SJSA1 (cell line): ENCODE measurements at regions not wholly inside any gene's neighbourhood (a gene's known extent, or its start where the extent isn't known, plus 50 kb on each side); places are given as distances from the start of the nearest gene placed in this dataset.
"Not testable (repeated sequence)": the region's sequence is repeated elsewhere in the genome, so short reads cannot be mapped to it uniquely, and the experiment has no call there.

ENCODE experiments used
- DNase-seq, 2 experiments: peaks; one replicate each; pipeline ENCODE4 v3.0.0-alpha.2; 2015 to 2020; ENCODE audit warnings: low spot score in 2 of 2, low read depth in 1 of 2
- H3K27ac ChIP-seq: fragments of 250-450 bp; sonication (Bioruptor Pico); 2 replicates; pipeline ENCODE4 v1.5.1; 2020; ENCODE audit warnings: mild to moderate bottlenecking, moderate library complexity
- H3K27me3 ChIP-seq: fragments of 250-450 bp; sonication (Bioruptor Pico); replicated peaks from 2 replicates; pipeline ENCODE4 v1.5.1; 2020; ENCODE audit warnings: mild to moderate bottlenecking, moderate library complexity
- H3K36me3 ChIP-seq: fragments of 250-450 bp; sonication (Bioruptor Pico); 2 replicates; pipeline ENCODE4 v1.5.1; 2020; ENCODE audit warnings: mild to moderate bottlenecking
- H3K4me1 ChIP-seq: fragments of 250-450 bp; sonication (Bioruptor Pico); replicated peaks from 2 replicates; pipeline ENCODE4 v1.6.1; 2021; ENCODE audit warnings: mild to moderate bottlenecking
- H3K4me3 ChIP-seq: fragments of 250-450 bp; sonication (Bioruptor Pico); 2 replicates; pipeline ENCODE4 v1.5.1; 2020; ENCODE audit warnings: mild to moderate bottlenecking
- H3K9me3 ChIP-seq: fragments of 250-450 bp; sonication (Bioruptor Pico); replicated peaks from 2 replicates; pipeline ENCODE4 v1.5.1; 2020; ENCODE audit warnings: mild to moderate bottlenecking

DNA sequence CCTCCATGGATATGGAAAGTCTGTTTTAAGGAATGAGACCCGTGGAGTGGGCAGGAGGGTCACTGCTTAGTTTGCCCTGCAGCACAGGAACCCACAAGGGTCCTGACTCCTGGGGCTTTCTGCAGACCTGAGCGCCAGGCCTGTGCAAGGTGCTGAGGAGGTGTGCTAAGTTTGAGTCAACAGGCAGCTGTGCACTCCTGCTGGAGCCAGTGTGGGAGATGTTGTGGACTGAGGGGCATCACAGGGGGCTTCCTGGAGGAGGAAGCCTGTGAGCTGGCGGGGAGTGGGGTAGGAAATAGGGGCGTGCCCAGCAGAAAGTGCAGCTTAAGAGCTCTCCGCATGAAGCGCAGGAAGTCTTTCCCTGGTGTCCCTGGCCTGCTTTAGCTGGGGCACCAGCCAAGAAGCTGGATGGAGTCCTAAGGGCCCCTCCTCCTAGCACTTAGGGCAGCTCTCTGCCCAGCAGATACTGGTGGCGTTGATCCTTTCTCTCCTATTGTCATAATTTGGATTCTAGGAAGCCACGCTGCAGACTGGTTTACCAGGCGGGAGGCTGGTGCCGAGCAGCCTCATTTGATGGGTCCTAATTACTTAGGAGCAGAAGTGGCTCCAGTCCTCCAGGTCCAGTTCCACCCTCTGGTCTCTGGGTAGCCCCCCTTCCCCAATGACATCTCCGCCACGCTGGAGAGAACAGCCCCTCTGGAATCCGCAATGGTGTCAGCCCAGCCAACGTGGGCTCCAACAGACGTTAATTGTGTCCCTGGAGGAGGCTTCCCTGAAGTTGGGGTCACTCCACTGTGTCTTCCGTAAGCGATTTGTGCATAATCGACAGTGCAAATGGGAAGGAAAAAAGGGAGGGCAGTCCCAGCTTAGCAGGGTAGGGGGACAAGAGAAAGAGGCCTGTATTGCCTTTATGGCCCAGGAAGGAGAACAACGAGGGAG is 309.2 kb downstream of the ZNF536 start:
- Histone ChIP-seq H3K27ac (no peak overlapping the region), H3K36me3 (no peaks in the 10 kb centered on the region), H3K4me1 (peaks cover 10% of the 10 kb centered on the region), H3K9me3 (no peaks in the 10 kb centered on the region), H3K4me3 (no peak overlapping the region), H3K27me3 (0 out of 2 replicates have a peak, but pooled peaks cover 3% of the 10 kb centered on the region)
- DNase-seq: no peak

DNA sequence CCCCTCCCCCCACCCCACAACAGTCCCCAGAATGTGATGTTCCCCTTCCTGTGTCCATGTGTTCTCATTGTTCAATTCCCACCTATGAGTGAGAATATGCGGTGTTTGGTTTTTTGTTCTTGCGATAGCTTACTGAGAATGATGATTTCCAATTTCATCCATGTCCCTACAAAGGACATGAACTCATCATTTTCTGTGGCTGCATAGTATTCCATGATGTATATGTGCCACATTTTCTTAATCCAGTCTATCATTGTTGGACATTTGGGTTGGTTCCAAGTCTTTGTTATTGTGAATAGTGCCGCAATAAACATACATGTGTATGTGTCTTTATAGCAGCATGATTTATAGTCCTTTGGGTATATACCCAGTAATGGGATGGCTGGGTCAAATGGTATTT is 308.2 kb downstream of the ZNF536 start:
- not testable (repeated sequence) for DNase-seq, H3K27me3 ChIP-seq, H3K36me3 ChIP-seq, H3K4me1 ChIP-seq, H3K9me3 ChIP-seq, H3K27ac ChIP-seq, H3K4me3 ChIP-seq

DNA sequence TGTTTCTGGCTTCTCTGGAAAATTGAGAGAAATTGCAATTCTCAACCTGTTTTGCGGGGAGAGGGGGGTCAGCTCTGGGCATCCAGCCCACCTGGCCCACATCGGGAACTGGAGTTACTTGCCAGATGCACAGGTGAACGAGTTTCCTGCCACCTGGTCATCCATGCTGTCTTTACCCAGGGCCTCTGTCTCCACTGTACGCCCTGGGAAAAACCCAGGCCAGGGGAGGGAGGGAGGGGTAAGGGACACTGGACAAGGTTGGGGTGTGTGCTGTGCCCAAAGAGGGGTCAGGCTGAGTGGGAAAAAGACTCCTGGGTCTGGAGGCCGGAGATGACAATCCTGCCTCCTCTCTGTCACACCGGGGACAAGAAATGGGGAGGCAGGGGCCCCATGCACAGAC is 307.6 kb downstream of the ZNF536 start:
- peaks cover 4% of the 10 kb centered on the region for H3K4me1 ChIP-seq
- H3K9me3 ChIP-seq: no peaks in the 10 kb centered on the region
- DNase-seq: no peak
- no peaks in the 10 kb centered on the region for H3K36me3 ChIP-seq
- H3K27ac ChIP-seq: no peak overlapping the region
- H3K27me3 ChIP-seq: peaks cover 6% of the 10 kb centered on the region; the same call in 1 of the 2 replicates
- no peak overlapping the region for H3K4me3 ChIP-seq

DNA sequence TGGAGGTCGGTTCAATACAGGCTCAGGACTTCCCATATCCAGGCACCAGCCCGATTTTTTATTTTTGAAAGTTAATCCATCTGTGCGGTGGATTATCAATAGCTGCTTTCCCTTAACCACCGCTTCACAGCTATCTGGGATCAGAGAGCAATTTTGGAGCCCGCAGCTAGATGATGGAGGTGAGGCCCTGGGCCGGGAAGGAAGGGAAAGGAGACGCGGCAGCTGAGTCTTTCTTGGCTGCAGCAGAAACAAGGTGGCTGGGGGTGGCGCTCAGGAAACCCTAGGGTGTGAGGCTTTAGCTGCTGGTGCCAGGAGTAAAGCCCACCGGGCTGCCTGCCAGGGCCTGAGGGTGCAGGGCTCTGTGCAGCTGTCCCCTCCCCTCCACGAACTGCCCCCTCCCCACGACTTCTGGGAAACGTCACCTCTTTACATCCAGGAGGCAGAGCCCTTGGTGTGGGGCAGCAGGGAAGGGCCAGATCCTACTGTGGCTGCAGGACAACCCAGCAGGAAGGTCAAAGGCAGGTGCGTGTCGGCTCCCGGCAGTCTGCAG is 307.0 kb downstream of the ZNF536 start:
- H3K27me3 ChIP-seq: peaks cover 6% of the 10 kb centered on the region; the same call in 1 of the 2 replicates
- peaks cover 4% of the 10 kb centered on the region for H3K4me1 ChIP-seq
- no peaks in the 10 kb centered on the region for H3K36me3 ChIP-seq
- no peaks in the 10 kb centered on the region for H3K9me3 ChIP-seq
- no peak overlapping the region for H3K4me3 ChIP-seq
- no peak overlapping the region for H3K27ac ChIP-seq
- no peak for DNase-seq

DNA sequence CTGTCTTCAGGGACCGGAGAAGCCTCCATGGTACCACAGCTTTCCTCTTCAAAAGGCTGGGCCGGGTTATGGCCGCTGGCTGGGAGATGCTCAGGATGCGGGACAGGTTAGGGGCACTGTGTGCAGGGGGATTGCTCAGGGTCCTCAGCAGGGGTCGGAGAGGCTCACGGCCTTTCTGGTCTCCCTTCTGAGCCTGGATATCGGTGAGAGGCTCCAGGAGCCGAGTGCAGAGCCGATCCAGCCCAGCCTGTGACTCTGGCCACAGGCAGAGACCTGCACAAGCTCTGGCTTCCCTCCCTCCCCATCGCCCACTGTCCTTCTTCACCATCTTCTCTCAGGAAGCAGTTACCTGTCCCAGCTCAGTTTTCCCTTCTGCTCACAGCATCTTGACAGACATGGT is 306.0 kb downstream of the ZNF536 start:
- Histone ChIP-seq H3K27me3 (peaks cover 6% of the 10 kb centered on the region; the same call in 1 of the 2 replicates), H3K27ac (no peak overlapping the region), H3K4me3 (no peak overlapping the region), H3K9me3 (no peaks in the 10 kb centered on the region), H3K4me1 (peaks cover 4% of the 10 kb centered on the region), H3K36me3 (no peaks in the 10 kb centered on the region)
- DNase-seq: no peak

DNA sequence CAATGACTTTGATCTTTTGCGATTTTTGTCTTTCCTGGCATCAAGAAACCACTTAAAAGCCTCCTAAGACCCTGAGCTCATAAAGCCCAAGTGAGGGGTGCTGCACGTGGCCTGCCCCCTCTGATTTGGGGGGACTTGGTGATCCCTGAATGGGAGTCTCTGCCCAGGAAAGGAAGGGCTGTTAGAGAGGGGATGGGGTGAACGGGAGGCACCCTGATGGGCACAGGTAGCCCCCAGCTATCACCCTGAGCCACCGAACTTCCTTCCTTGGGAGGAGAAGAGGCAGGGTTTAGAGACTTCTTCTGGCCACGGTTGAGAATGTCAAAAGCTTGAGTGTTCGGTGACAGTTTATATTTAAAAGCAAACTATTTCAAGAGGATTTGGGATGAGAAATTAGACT is 305.5 kb downstream of the ZNF536 start:
- Histone ChIP-seq H3K4me3 (no peak overlapping the region), H3K27me3 (peaks cover 6% of the 10 kb centered on the region; the same call in 1 of the 2 replicates), H3K27ac (no peak overlapping the region), H3K9me3 (no peaks in the 10 kb centered on the region), H3K36me3 (no peaks in the 10 kb centered on the region), H3K4me1 (peaks cover 3% of the 10 kb centered on the region)
- DNase-seq: no peak

DNA sequence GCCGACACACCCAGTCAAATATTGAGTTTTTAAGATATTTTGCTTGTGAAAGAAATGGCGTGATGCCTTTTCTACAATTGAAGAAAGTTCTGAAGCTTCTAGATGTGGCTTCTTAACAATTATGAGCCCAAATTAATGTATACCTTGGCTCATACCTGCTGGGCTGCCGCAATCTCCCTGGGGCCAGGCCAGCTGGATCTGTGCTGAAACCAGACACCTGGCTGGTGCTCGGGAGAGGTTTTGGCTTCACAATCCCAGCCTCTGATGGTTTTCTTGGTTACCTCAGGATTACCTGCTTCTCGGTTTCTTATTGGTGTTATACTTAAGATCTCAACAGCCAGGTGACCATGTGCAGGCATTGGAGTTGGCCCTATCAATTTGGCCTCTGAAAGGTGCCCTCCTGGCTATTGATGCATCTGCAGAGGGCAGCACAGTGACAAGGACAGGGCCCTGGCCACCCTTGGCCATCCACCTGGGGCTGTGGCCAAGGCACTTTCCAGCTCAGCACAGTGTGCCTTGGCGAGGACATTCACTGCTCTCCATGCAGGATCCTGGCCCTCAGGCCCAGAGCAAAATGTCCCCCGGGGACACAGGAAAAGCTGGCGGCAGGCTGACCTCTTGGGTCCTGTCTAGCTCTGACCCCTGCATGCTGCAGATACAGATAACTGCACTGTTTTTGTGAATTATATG is 305.0 kb downstream of the ZNF536 start:
- H3K4me1 ChIP-seq: peaks cover under 1% of the 10 kb centered on the region
- no peak for DNase-seq
- H3K27me3 ChIP-seq: peaks cover 6% of the 10 kb centered on the region; the same call in 1 of the 2 replicates
- no peaks in the 10 kb centered on the region for H3K9me3 ChIP-seq
- H3K27ac ChIP-seq: no peak overlapping the region
- H3K36me3 ChIP-seq: no peaks in the 10 kb centered on the region
- no peak overlapping the region for H3K4me3 ChIP-seq

DNA sequence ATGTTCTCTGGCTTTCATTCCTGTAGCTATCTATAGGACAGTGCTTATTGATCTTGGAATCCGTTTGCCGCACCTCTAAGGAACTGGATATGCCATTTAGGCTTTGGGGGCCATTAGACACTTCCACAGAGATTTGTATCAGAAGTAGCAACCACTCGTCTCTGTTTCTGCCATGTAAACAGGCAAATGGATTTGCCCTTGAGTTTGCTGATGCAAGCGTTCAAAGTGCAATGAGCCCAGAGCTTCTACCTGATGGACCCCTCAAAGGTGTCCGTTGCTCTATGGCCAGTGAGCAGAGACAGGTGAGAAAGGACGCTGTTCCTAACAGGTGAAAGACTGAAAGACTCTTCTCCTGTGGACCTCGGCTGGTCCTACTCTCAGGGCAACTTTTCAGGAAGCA is 302.9 kb downstream of the ZNF536 start:
- peaks cover 15% of the 10 kb centered on the region for H3K4me1 ChIP-seq
- H3K27me3 ChIP-seq: peaks cover 6% of the 10 kb centered on the region; the same call in 1 of the 2 replicates
- no peak overlapping the region for H3K4me3 ChIP-seq
- no peaks in the 10 kb centered on the region for H3K9me3 ChIP-seq
- H3K36me3 ChIP-seq: no peaks in the 10 kb centered on the region
- no peak overlapping the region for H3K27ac ChIP-seq
- peak in 1 of 2 experiments; percentile 20 for DNase-seq

DNA sequence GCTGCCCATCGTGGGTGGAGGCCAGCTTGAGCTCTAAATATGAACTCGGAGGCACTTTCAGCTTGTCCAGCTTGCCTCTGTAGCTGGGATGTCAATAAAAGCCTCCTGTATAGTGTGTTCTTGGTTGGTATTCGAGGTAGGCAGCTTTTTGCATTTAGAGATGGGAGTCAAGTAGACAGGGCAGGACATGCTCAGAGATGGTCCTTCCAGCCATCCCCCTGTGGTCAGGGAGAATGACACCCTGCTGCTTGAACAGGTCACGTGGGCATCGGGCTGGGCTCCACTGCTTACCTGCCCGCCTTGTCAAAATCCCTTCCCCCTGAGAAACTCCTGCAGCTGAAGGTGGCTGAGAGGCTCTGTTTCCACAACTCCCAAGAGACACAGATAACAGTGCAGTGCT is 302.5 kb downstream of the ZNF536 start:
- peak in 1 of 2 experiments; percentile 24 for DNase-seq
- Histone ChIP-seq H3K36me3 (no peaks in the 10 kb centered on the region), H3K4me3 (no peak overlapping the region), H3K27ac (no peak overlapping the region), H3K27me3 (peaks cover 6% of the 10 kb centered on the region; the same call in 1 of the 2 replicates), H3K4me1 (peaks cover 15% of the 10 kb centered on the region), H3K9me3 (no peaks in the 10 kb centered on the region)

DNA sequence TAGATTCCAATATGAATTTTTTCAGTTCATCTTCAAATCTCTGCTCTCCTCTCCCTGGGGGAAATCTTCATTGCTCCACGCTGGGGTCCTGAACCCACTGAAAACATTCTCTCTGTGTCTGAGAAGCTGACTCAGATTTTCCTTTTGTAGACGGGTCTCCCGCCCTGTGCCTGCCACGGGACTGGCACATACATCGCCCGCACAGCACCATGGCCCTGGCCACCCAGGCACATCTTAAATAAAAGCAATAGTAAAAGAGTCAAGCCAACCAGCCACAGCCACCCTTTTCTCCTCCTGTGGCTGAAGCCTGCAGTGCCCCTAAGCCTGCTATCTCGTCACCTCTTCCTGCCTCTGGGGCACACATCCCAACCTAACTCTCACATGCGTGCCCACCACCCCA is 301.2 kb downstream of the ZNF536 start:
- H3K4me3 ChIP-seq: no peak overlapping the region
- peaks cover 6% of the 10 kb centered on the region; the same call in 1 of the 2 replicates for H3K27me3 ChIP-seq
- H3K27ac ChIP-seq: no peak overlapping the region
- H3K36me3 ChIP-seq: no peaks in the 10 kb centered on the region
- no peaks in the 10 kb centered on the region for H3K9me3 ChIP-seq
- DNase-seq: no peak
- H3K4me1 ChIP-seq: peaks cover 18% of the 10 kb centered on the region

DNA sequence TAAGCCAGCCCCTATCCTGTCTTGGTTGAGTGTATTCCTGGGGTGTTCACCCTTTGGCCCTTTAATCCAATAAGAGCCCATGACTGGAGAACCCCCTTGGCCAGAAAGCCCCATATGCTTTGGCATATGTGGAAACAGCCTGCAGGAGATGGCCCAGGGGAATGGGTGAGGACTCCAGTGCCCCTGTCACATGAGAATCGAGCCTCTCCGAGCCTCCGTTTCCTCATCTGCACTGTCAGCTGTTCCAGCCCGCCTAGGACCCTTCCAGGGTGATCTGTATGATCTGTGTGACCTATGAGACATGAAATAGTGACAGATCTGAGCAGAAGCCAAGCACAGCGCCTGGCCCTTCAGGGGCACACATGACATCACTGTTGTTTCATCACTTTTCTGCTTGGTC is 300.7 kb downstream of the ZNF536 start:
- peaks cover 18% of the 10 kb centered on the region for H3K4me1 ChIP-seq
- H3K27ac ChIP-seq: no peak overlapping the region
- peaks cover 6% of the 10 kb centered on the region; the same call in 1 of the 2 replicates for H3K27me3 ChIP-seq
- H3K4me3 ChIP-seq: no peak overlapping the region
- no peaks in the 10 kb centered on the region for H3K36me3 ChIP-seq
- H3K9me3 ChIP-seq: no peaks in the 10 kb centered on the region
- DNase-seq: no peak

DNA sequence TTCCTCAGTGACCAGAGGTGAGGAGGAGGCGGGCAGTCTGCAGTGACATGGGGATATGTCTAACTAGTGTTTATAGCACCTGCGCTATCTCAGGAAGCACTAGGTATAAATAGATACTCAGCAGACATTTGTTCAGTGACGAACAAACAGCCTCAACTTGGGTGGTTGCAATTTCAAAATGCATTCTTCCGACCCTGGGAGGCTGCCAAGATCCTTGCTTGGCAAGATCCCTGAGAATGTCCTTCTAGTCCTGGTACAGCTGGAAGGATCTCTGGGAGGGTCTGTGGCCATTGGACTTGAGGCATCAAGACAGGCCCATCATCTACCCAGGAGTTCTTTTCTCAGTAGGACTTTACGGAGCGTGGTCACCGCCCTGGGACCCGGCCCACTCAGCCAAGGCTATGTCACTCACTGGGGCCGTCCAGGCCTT is 299.5 kb downstream of the ZNF536 start:
- Histone ChIP-seq H3K9me3 (no peaks in the 10 kb centered on the region), H3K4me1 (peaks cover 18% of the 10 kb centered on the region), H3K27me3 (peaks cover 4% of the 10 kb centered on the region; the same call in 1 of the 2 replicates), H3K4me3 (no peak overlapping the region), H3K27ac (no peak overlapping the region), H3K36me3 (no peaks in the 10 kb centered on the region)
- peak; percentile 64 to 76 for DNase-seq

DNA sequence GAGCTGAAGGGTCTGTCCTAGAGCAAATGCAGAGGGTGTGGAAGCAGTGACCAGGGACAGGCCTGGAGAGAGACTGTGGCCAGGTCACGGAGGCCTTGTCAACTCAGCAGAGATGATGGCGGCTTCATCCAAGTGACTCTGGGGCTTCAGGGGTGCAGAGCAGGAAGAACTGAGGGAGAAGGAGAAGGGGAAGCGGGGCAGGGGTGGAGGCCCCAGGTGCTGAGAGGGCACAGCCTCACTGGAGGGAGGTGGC is 299.1 kb downstream of the ZNF536 start:
- Histone ChIP-seq H3K27me3 (peaks cover 3% of the 10 kb centered on the region; the same call in 1 of the 2 replicates), H3K36me3 (no peaks in the 10 kb centered on the region), H3K27ac (no peak overlapping the region), H3K9me3 (no peaks in the 10 kb centered on the region), H3K4me3 (no peak overlapping the region), H3K4me1 (peaks cover 18% of the 10 kb centered on the region)
- DNase-seq: no peak
